GM19468 (cell line): ENCODE measurements at regions not wholly inside any gene's neighbourhood (a gene's known extent, or its start where the extent isn't known, plus 50 kb on each side); places are given as distances from the start of the nearest gene placed in this dataset.

Experiments
- ATAC-seq: cut with Tn5 transposase; IDR thresholded peaks from one replicate; pipeline ENCODE4 v1.9.1; 2021; ENCODE audit warnings: mild to moderate bottlenecking, moderate library complexity, moderate number of reproducible peaks; ENCODE audit not compliant: unreplicated experiment; ENCODE audit errors: extremely low read depth

DNA sequence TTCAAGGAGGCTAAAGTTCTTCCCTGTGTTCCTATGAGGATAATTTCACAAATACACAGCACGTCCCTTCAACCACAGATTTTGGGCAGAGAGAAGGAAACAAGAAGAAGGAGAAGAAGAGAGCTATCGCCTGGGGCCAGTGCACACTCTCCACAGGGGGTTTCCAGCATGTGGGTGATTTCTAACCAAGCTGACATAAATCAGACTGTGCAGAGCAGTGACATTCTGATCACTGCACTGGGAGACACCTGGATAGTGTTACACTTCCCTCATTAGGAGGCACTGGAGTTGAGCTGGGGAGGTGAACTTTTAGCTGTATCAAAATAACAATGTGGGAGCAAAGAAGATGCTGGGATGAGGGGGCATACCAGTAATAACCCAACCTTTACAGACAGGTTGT, 71.8 kb upstream of the CENPW start:
- no peak for ATAC-seq

- no peak for ATAC-seq
Observed at GRCh38 chr6:126280287-126280686, 59.6 kb upstream of the CENPW start.

- ATAC-seq: no peak
Observed at GRCh38 chr6:126285871-126286365, 54.0 kb upstream of the CENPW start.
